WTC11 (cell line): ENCODE measurements at regions not wholly inside any gene's neighbourhood (a gene's known extent, or its start where the extent isn't known, plus 50 kb on each side); places are given as distances from the start of the nearest gene placed in this dataset.

Experiments used
- ATAC-seq: fragments of 200-7000 bp; cut with Tn5 transposase; 2 replicates; pipeline ENCODE4 v1.10.0; 2021; ENCODE audit warnings: mild to moderate bottlenecking, moderate library complexity
- CTCF ChIA-PET: fragments of 300-600 bp; sonication (Branson Sonifier 250); formaldehyde crosslinking; loops from one replicate; lab custom pipeline; 2021; ENCODE audit warnings: antibody characterized with exemption; lab: Charles Lee
- POLR2A ChIA-PET: fragments of 350-600 bp; sonication (Branson Sonifier 250); formaldehyde crosslinking; loops from one replicate; lab custom pipeline; 2021; ENCODE audit warnings: antibody characterized with exemption; lab: Charles Lee
- DNase-seq: peaks from one replicate; pipeline ENCODE4 v3.0.0; 2021; ENCODE audit warnings: low spot score
- H3K27ac Mint-ChIP-seq: 2 replicates; pipeline ENCODE4 v1.8.0; 2021; ENCODE audit warnings: mixed read lengths
- H3K27me3 Mint-ChIP-seq: 2 replicates; pipeline ENCODE4 v1.8.0; 2021; ENCODE audit warnings: low read depth, mild to moderate bottlenecking, moderate library complexity, mixed read lengths
- H3K36me3 Mint-ChIP-seq: 2 replicates; pipeline ENCODE4 v1.8.0; 2021; ENCODE audit warnings: mixed read lengths
- H3K4me1 Mint-ChIP-seq: 2 replicates; pipeline ENCODE4 v1.8.0; 2022; ENCODE audit warnings: mixed read lengths
- H3K4me3 Mint-ChIP-seq: 2 replicates; pipeline ENCODE4 v1.8.0; 2021; ENCODE audit warnings: mild to moderate bottlenecking, moderate library complexity, mixed read lengths
- H3K9me3 Mint-ChIP-seq: 2 replicates; pipeline ENCODE4 v1.8.0; 2021; ENCODE audit warnings: mixed read lengths
- AFF4 ChIP-seq: sonication (generic); formaldehyde crosslinking; IDR thresholded peaks from 2 replicates; pipeline ENCODE4 v1.8.1; 2023; ENCODE audit warnings: mild to moderate bottlenecking, missing genetic modification reagents, borderline replicate concordance
- ATF6 ChIP-seq: sonication (generic); formaldehyde crosslinking; IDR thresholded peaks from 2 replicates; pipeline ENCODE4 v1.8.1; 2023; ENCODE audit warnings: mild to moderate bottlenecking, missing genetic modification reagents
- CDX4 ChIP-seq: fragments of 250-450 bp; sonication (Bioruptor Pico); IDR thresholded peaks from 2 replicates; pipeline ENCODE4 v1.9.0; 2021; ENCODE audit warnings: moderate library complexity, mild to moderate bottlenecking, inconsistent platforms, borderline replicate concordance
- ERG ChIP-seq: fragments of 250-450 bp; sonication (Bioruptor Pico); IDR thresholded peaks from 2 replicates; pipeline ENCODE4 v1.8.0; 2021; ENCODE audit warnings: mild to moderate bottlenecking
- ETV6 ChIP-seq: sonication (generic); formaldehyde crosslinking; IDR thresholded peaks from 2 replicates; pipeline ENCODE4 v1.8.1; 2022; ENCODE audit warnings: mild to moderate bottlenecking, missing genetic modification reagents
- FOXK1 ChIP-seq: sonication (generic); formaldehyde crosslinking; IDR thresholded peaks from 2 replicates; pipeline ENCODE4 v1.8.0; 2022; ENCODE audit warnings: mild to moderate bottlenecking, moderate library complexity, missing genetic modification reagents
- FOXP1 ChIP-seq: sonication (generic); formaldehyde crosslinking; IDR thresholded peaks from 2 replicates; pipeline ENCODE4 v1.8.0; 2022; ENCODE audit warnings: missing genetic modification reagents, mild to moderate bottlenecking, moderate library complexity, borderline replicate concordance
- FOXP4 ChIP-seq: sonication (generic); formaldehyde crosslinking; IDR thresholded peaks from 2 replicates; pipeline ENCODE4 v1.8.0; 2022; ENCODE audit warnings: mild to moderate bottlenecking, missing genetic modification reagents
- GTF2I ChIP-seq: fragments of 250-450 bp; sonication (Bioruptor Pico); conservative IDR thresholded peaks from 2 replicates; pipeline ENCODE4 v1.4.0; 2021; ENCODE audit warnings: mild to moderate bottlenecking
- MAX ChIP-seq: sonication (generic); formaldehyde crosslinking; IDR thresholded peaks from 2 replicates; pipeline ENCODE4 v1.8.0; 2022; ENCODE audit warnings: mild to moderate bottlenecking, missing genetic modification reagents
- STAT6 ChIP-seq: sonication (generic); formaldehyde crosslinking; conservative IDR thresholded peaks from 2 replicates; pipeline ENCODE4 v1.8.1; 2023; ENCODE audit warnings: mild to moderate bottlenecking, low read depth, missing genetic modification reagents, moderate library complexity
- TCF7 ChIP-seq: sonication (generic); formaldehyde crosslinking; IDR thresholded peaks from 2 replicates; pipeline ENCODE4 v1.8.0; 2022; ENCODE audit warnings: mild to moderate bottlenecking, low read depth, missing genetic modification reagents, moderate library complexity
- TEAD1 ChIP-seq: sonication (generic); formaldehyde crosslinking; IDR thresholded peaks from 2 replicates; pipeline ENCODE4 v1.8.0; 2022; ENCODE audit warnings: mild to moderate bottlenecking, missing genetic modification reagents
- ZNF263 ChIP-seq: sonication (generic); formaldehyde crosslinking; IDR thresholded peaks from 2 replicates; pipeline ENCODE4 v1.8.1; 2022; ENCODE audit warnings: low read depth, mild to moderate bottlenecking, moderate library complexity, missing genetic modification reagents
- ZNF281 ChIP-seq: sonication (generic); formaldehyde crosslinking; IDR thresholded peaks from 2 replicates; pipeline ENCODE4 v1.8.0; 2023; ENCODE audit warnings: mild to moderate bottlenecking, missing genetic modification reagents
- ZNF416 ChIP-seq: fragments of 250-450 bp; sonication (Bioruptor Pico); IDR thresholded peaks from 2 replicates; pipeline ENCODE4 v1.9.0; 2021; ENCODE audit warnings: mild to moderate bottlenecking, inconsistent platforms

GRCh38 chr12:30840715-30841114 is 85.8 kb upstream of the TSPAN11 start (continued):
- TF ChIP-seq ZNF416 (CRISPR knock-in tag), result no peak

- Mint-ChIP-seq H3K36me3 (no peaks in the 10 kb centered on the region; the same call in 1 of the 2 replicates), H3K4me3 (no peak overlapping the region), H3K4me1 (peaks cover 24% of the 10 kb centered on the region), H3K27ac (no peak overlapping the region), H3K27me3 (peaks cover 9% of the 10 kb centered on the region; the same call in 1 of the 2 replicates), H3K9me3 (peaks cover 26% of the 10 kb centered on the region)
- TF ChIP-seq MAX (no peak), TCF7 (CRISPR knock-in tag) (no peak), FOXP4 (CRISPR knock-in tag) (no peak), GTF2I (no peak), STAT6 (no peak), ATF6 (CRISPR knock-in tag) (no peak)
- ATAC-seq, result no peak; the same call in 1 of the 2 replicates
- ChIA-PET POLR2A (no interaction called here), CTCF (interaction anchor here (0.9 to 1.2 kb wide), 3 partner anchors 17 to 146 kb away, joined by 3 read pairs; no protein-coding TSS in a partner anchor)
- DNase-seq, result no peak
These were observed 85.0 kb upstream of the CAPRIN2 start for GRCh38 chr12:30839643-30840220.

- TF ChIP-seq TEAD1 (CRISPR knock-in tag), result no peak
- TF ChIP-seq ZNF263, result no peak
- TF ChIP-seq ZNF416 (CRISPR knock-in tag), result no peak
- no peak for TF ChIP-seq CDX4 (CRISPR knock-in tag)
- TF ChIP-seq GTF2I, result no peak
- no peak for TF ChIP-seq ERG (CRISPR knock-in tag)
- no peak for TF ChIP-seq ZNF281 (CRISPR knock-in tag)
- no peak for TF ChIP-seq FOXP1 (CRISPR knock-in tag)
- no peak for TF ChIP-seq FOXK1 (CRISPR knock-in tag)
- no peak for TF ChIP-seq ETV6
- TF ChIP-seq AFF4 (CRISPR knock-in tag), result no peak
- Mint-ChIP-seq H3K4me3 (no peak overlapping the region), H3K4me1 (peaks cover 13% of the 10 kb centered on the region), H3K27ac (no peak overlapping the region), H3K27me3 (peaks cover 16% of the 10 kb centered on the region; the same call in 1 of the 2 replicates), H3K9me3 (peaks cover 40% of the 10 kb centered on the region), H3K36me3 (no peaks in the 10 kb centered on the region; the same call in 1 of the 2 replicates)
- ATAC-seq (no peak), DNase-seq (no peak)
- ChIA-PET CTCF (interaction anchor here (1.6 kb wide), 1 partner anchor 15 kb away, joined by 4 read pairs; no protein-coding TSS in a partner anchor), POLR2A (no interaction called here)
These were observed 82.8 kb upstream of the CAPRIN2 start for GRCh38 chr12:30837595-30837994.
